H1 (cell line): ENCODE measurements at regions not wholly inside any gene's neighbourhood (a gene's known extent, or its start where the extent isn't known, plus 50 kb on each side); places are given as distances from the start of the nearest gene placed in this dataset.
A peak's percentile ranks its signal among the peaks of the same experiment; 100 is the strongest.

Source experiments
- CTCF ChIA-PET: fragments of 300-600 bp; sonication (Branson Sonifier 250); formaldehyde crosslinking; loops from one replicate; lab custom pipeline; 2021; ENCODE audit not compliant: partially characterized antibody; lab: Charles Lee
- POLR2A ChIA-PET: fragments of 300-600 bp; sonication (Branson Sonifier 250); formaldehyde crosslinking; loops from one replicate; lab custom pipeline; 2021; ENCODE audit warnings: inconsistent platforms; ENCODE audit not compliant: partially characterized antibody; lab: Charles Lee
- DNase-seq, 2 experiments: peaks; one replicate each; pipeline versions ENCODE4 v3.0.0 to v3.0.0-alpha.2; 2010 to 2022; ENCODE audit warnings: low spot score in 2 of 2, low read depth in 1 of 2, mixed read lengths in 1 of 2
- FAIRE-seq: peaks from 2 replicates; lab custom pipeline; 2011; peaks lifted over from hg19 to GRCh38; lab: Jason Lieb, UNC
- H2AFZ ChIP-seq: 2 replicates; pipeline ENCODE4 v1.8.1; 2012; ENCODE audit warnings: low read length, inconsistent platforms
- H2AK5ac ChIP-seq: 2 replicates; pipeline ENCODE4 v1.6.1; 2013; ENCODE audit warnings: low read depth, low read length
- H2BK120ac ChIP-seq: replicated peaks from 2 replicates; pipeline ENCODE3; 2013; ENCODE audit warnings: low read depth, low read length, inconsistent platforms
- H2BK12ac ChIP-seq: 2 replicates; pipeline ENCODE4 v1.6.1; 2013; ENCODE audit warnings: low read depth, low read length
- H2BK15ac ChIP-seq: 2 replicates; pipeline ENCODE4 v1.6.1; 2013; ENCODE audit warnings: low read length
- H2BK20ac ChIP-seq: 2 replicates; pipeline ENCODE4 v1.6.1; 2013; ENCODE audit warnings: low read length
- H2BK5ac ChIP-seq: 2 replicates; pipeline ENCODE4 v1.6.1; 2013; ENCODE audit warnings: low read depth, low read length
- H3K14ac ChIP-seq: 2 replicates; pipeline ENCODE4 v1.6.1; 2013; ENCODE audit warnings: inconsistent platforms; ENCODE audit not compliant: insufficient read length
- H3K18ac ChIP-seq: 2 replicates; pipeline ENCODE4 v1.6.1; 2013; ENCODE audit warnings: low read length; ENCODE audit errors: extremely low read depth
- H3K23ac ChIP-seq: 2 replicates; pipeline ENCODE4 v1.6.1; 2013; ENCODE audit warnings: inconsistent platforms; ENCODE audit not compliant: insufficient read length
- H3K23me2 ChIP-seq: 2 replicates; pipeline ENCODE4 v1.6.1; 2013; ENCODE audit warnings: low read depth, low read length
- H3K27ac ChIP-seq: 2 replicates; pipeline ENCODE4 v1.6.1; 2011; ENCODE audit warnings: low read depth, low read length, inconsistent platforms
- H3K27me3 ChIP-seq, 4 experiments: replicated peaks in 1 of 4; 1 replicate in 1 of 4; 2 replicates in 3 of 4; pipeline versions ENCODE4 v1.6.1 to v1.8.1; 2011 to 2013; ENCODE audit warnings: low read length in 3 of 4, mild to moderate bottlenecking in 3 of 4, inconsistent platforms in 2 of 4, mixed read lengths in 2 of 4, moderate library complexity in 1 of 4; ENCODE audit not compliant: control insufficient read depth in 3 of 4, insufficient read depth in 3 of 4; ENCODE audit errors: extremely low read depth in 1 of 4
- H3K36me3 ChIP-seq, 4 experiments: 2 replicates each; pipeline versions ENCODE4 v1.6.1 to v1.8.1; 2011 to 2013; ENCODE audit warnings: mild to moderate bottlenecking in 4 of 4, low read length in 3 of 4, moderate library complexity in 2 of 4, control low read depth in 1 of 4, inconsistent platforms in 1 of 4; ENCODE audit not compliant: insufficient read depth in 4 of 4, control insufficient read depth in 2 of 4
- H3K4ac ChIP-seq: replicated peaks from 2 replicates; pipeline ENCODE3; 2013; ENCODE audit warnings: low read length, low read depth, mixed read lengths, inconsistent platforms; ENCODE audit not compliant: insufficient read length
- H3K4me1 ChIP-seq, 4 experiments: replicated peaks in 1 of 4; 1 replicate in 1 of 4; 2 replicates in 3 of 4; pipeline versions ENCODE4 v1.6.1 to v1.8.1; 2011 to 2013; ENCODE audit warnings: low read length in 3 of 4, inconsistent platforms in 2 of 4, mixed read lengths in 1 of 4; ENCODE audit not compliant: insufficient read depth in 4 of 4, control insufficient read depth in 3 of 4
- H3K4me2 ChIP-seq, 2 experiments: 2 replicates each; pipeline versions ENCODE4 v1.6.1 to v1.8.1; 2011 to 2013; ENCODE audit warnings: low read depth in 2 of 2, low read length in 2 of 2, control low read depth in 1 of 2, inconsistent platforms in 1 of 2, mild to moderate bottlenecking in 1 of 2; ENCODE audit not compliant: insufficient read depth in 1 of 2
- H3K4me3 ChIP-seq, 4 experiments: fragments of 200-600, 300-600 bp in 1 of 4; sonication (generic), shearing (Covaris generic), sonication (Bioruptor Twin) in 1 of 4; 2 replicates each; pipeline versions ENCODE4 v1.5.1 to v1.8.1; 2011 to 2016; ENCODE audit warnings: low read length in 4 of 4, low read depth in 3 of 4, control low read depth in 2 of 4, inconsistent platforms in 2 of 4, mild to moderate bottlenecking in 2 of 4, mixed read lengths in 1 of 4, moderate library complexity in 1 of 4; ENCODE audit not compliant: insufficient read depth in 2 of 4; ENCODE audit errors: extremely low read depth in 1 of 4
- H3K56ac ChIP-seq: replicated peaks from 2 replicates; pipeline ENCODE3; 2013; ENCODE audit warnings: low read depth, mild to moderate bottlenecking, mixed read lengths, low read length, inconsistent platforms; ENCODE audit not compliant: insufficient read length
- H3K79me1 ChIP-seq: 2 replicates; pipeline ENCODE4 v1.6.1; 2013; ENCODE audit warnings: low read depth, low read length, control low read depth
- H3K79me2 ChIP-seq, 2 experiments: 2 replicates each; pipeline versions ENCODE4 v1.6.1 to v1.8.1; 2012 to 2013; ENCODE audit warnings: low read length in 2 of 2, mild to moderate bottlenecking in 2 of 2, inconsistent platforms in 1 of 2; ENCODE audit not compliant: insufficient read depth in 2 of 2, control insufficient read depth in 1 of 2
- H3K9ac ChIP-seq, 4 experiments: replicated peaks in 1 of 4; 1 replicate in 1 of 4; 2 replicates in 3 of 4; pipeline versions ENCODE4 v1.6.1 to v1.8.1; 2011 to 2013; ENCODE audit warnings: low read depth in 3 of 4, low read length in 3 of 4, control low read depth in 2 of 4, mild to moderate bottlenecking in 2 of 4, moderate library complexity in 2 of 4, inconsistent platforms in 1 of 4; ENCODE audit errors: extremely low read depth in 1 of 4
- H3K9me3 ChIP-seq, 2 experiments: 2 replicates each; pipeline versions ENCODE4 v1.6.1 to v1.8.1; 2012 to 2013; ENCODE audit warnings: mild to moderate bottlenecking in 2 of 2, moderate library complexity in 2 of 2, control low read depth in 1 of 2, inconsistent platforms in 1 of 2, low read depth in 1 of 2, low read length in 1 of 2, mixed read lengths in 1 of 2; ENCODE audit not compliant: insufficient read depth in 2 of 2
- H4K20me1 ChIP-seq, 2 experiments: replicated peaks in 1 of 2; 2 replicates each; pipeline versions ENCODE3 to v1.8.1; 2011 to 2013; ENCODE audit warnings: inconsistent platforms in 2 of 2, low read length in 2 of 2, mild to moderate bottlenecking in 1 of 2; ENCODE audit not compliant: insufficient read depth in 2 of 2, control insufficient read depth in 1 of 2
- H4K5ac ChIP-seq: 2 replicates; pipeline ENCODE4 v1.6.1; 2013; ENCODE audit warnings: low read length, low read depth, mixed read lengths, inconsistent platforms; ENCODE audit not compliant: insufficient read length
- H4K8ac ChIP-seq: 2 replicates; pipeline ENCODE4 v1.8.0; 2013; ENCODE audit warnings: mild to moderate bottlenecking, moderate library complexity, low read length, inconsistent platforms; ENCODE audit not compliant: insufficient read depth; ENCODE audit errors: extremely low read depth
- H4K91ac ChIP-seq: replicated peaks from 2 replicates; pipeline ENCODE3; 2013; ENCODE audit warnings: low read length, mixed read lengths, inconsistent platforms; ENCODE audit not compliant: insufficient read length
- BRCA1 ChIP-seq: IDR thresholded peaks from 2 replicates; pipeline ENCODE4 v1.6.1; 2012; ENCODE audit warnings: low read depth, low read length, improper control_type of control experiment
- CEBPB ChIP-seq: IDR thresholded peaks from 2 replicates; pipeline ENCODE4 v1.6.1; 2012; ENCODE audit warnings: low read depth, low read length
- HDAC6 ChIP-seq: IDR thresholded peaks from one replicate; pipeline ENCODE4 v1.7.1; 2012; ENCODE audit warnings: low read depth, mild to moderate bottlenecking, inconsistent platforms, low read length, moderate library complexity
- KDM5A ChIP-seq: fragments of 200-600 bp; IDR thresholded peaks from 2 replicates; pipeline ENCODE4 v1.7.1; 2012; ENCODE audit warnings: mild to moderate bottlenecking, low read length, inconsistent platforms, mixed read lengths
- MAX ChIP-seq: IDR thresholded peaks from 2 replicates; pipeline ENCODE4 v1.6.1; 2012; ENCODE audit warnings: inconsistent platforms
- PHF8 ChIP-seq: fragments of 200-600 bp; sonication (generic); conservative IDR thresholded peaks from 2 replicates; pipeline ENCODE4 v1.7.1; 2012; ENCODE audit warnings: low read depth, mild to moderate bottlenecking, inconsistent platforms, low read length, moderate library complexity
- POLR2A ChIP-seq, 2 experiments: IDR thresholded peaks; 1 replicate in 1 of 2; 2 replicates in 1 of 2; pipeline ENCODE4 v1.6.1; 2011; ENCODE audit warnings: low read depth in 2 of 2, low read length in 2 of 2, mild to moderate bottlenecking in 2 of 2; ENCODE audit errors: control extremely low read depth in 1 of 2
- WGBS, 2 experiments: shearing (Covaris generic) in 1 of 2; methylation state at CpG; one replicate each; pipeline versions ENCODE4 v1.1.6 to v1.1.7; 2013 to 2015; ENCODE audit warnings: low lambda C conversion rate in 2 of 2, mixed read lengths in 2 of 2, inconsistent platforms in 1 of 2, low coverage in 1 of 2, missing lambda C conversion rate in 1 of 2; ENCODE audit not compliant: insufficient replicate concordance in 2 of 2, insufficient coverage in 1 of 2, insufficient read length in 1 of 2; ENCODE audit errors: extremely low coverage in 1 of 2, missing lambda C conversion rate in 1 of 2; 5-methylcytosine and 5-hydroxymethylcytosine counted together

GRCh38 chr10:131689486-131689885 is 211.3 kb upstream of the PPP2R2D start:
- no peak overlapping the region for H3K14ac ChIP-seq
- peaks cover 0 to 4% of the 10 kb centered on the region in 2 experiments for H4K20me1 ChIP-seq
- peaks cover 10% of the 10 kb centered on the region; the same call in 1 of the 2 replicates for H3K23me2 ChIP-seq
- no peak overlapping the region for H3K56ac ChIP-seq
- ChIA-PET CTCF (interaction anchor here (0.6 to 2.2 kb wide), 18 partner anchors 10 to 449 kb away, joined by 3 to 7 read pairs (median 3); no protein-coding TSS in a partner anchor), POLR2A (interaction anchor here (1.3 to 3.1 kb wide), 2 partner anchors 14 to 67 kb away, joined by 3 to 9 read pairs; no protein-coding TSS in a partner anchor)
- H3K27ac ChIP-seq: no peak overlapping the region
- no peaks in the 10 kb centered on the region for H3K79me2 ChIP-seq
- no peak overlapping the region for H3K4me2 ChIP-seq
- no peak overlapping the region for H2BK120ac ChIP-seq
- no peak overlapping the region for H3K23ac ChIP-seq
- FAIRE-seq (no peak), DNase-seq (no peak)
- no peak overlapping the region for H2AFZ ChIP-seq
- H3K18ac ChIP-seq: no peak overlapping the region
- H3K4ac ChIP-seq: no peak overlapping the region
- H3K4me1 ChIP-seq: peaks cover 2 to 12% (median 7%) of the 10 kb centered on the region in 4 experiments; a peak in 6 of 7 replicates
- H3K9me3 ChIP-seq: no peaks in the 10 kb centered on the region
- no peaks in the 10 kb centered on the region; a peak in 1 of 8 replicates for H3K36me3 ChIP-seq
- no peak overlapping the region for H3K4me3 ChIP-seq
- H4K91ac ChIP-seq: no peak overlapping the region
- WGBS, 2 experiments: 89% methylated on average over 20 of the region's 20 CpGs; no CpG with 5 or more reads in 1 of the 2 experiments
- H2BK5ac ChIP-seq: no peak overlapping the region; the same call in 1 of the 2 replicates
- no peak overlapping the region for H2BK20ac ChIP-seq
- peaks cover 3% of the 10 kb centered on the region for H3K79me1 ChIP-seq
- no peak overlapping the region for H2AK5ac ChIP-seq
- no peak overlapping the region for H4K8ac ChIP-seq
- no peak overlapping the region for H3K9ac ChIP-seq
- H2BK12ac ChIP-seq: peak overlapping the region; percentile 68; the same call in 1 of the 2 replicates
- no peak overlapping the region for H4K5ac ChIP-seq
- 0 out of 2 replicates have a peak overlapping the region, but pooled peaks have one; percentile 88 for H2BK15ac ChIP-seq
- H3K27me3 ChIP-seq: no peaks in the 10 kb centered on the region; a peak in 1 of 7 replicates
- no peak for TF ChIP-seq BRCA1
- TF ChIP-seq CEBPB: no peak
- TF ChIP-seq MAX: no peak
- no peak for TF ChIP-seq PHF8
- no peak for TF ChIP-seq HDAC6
- TF ChIP-seq KDM5A: no peak
- no peak for TF ChIP-seq POLR2A (IDR thresholded peaks at IDR 0.05; ENCODE audit: control extremely low read depth in 1 of 2, low read depth in 2 of 2, low read length in 2 of 2)
